ENCODE measurements at regions not wholly inside any gene's neighbourhood (a gene's known extent, or its start where the extent isn't known, plus 50 kb on each side); places are given as distances from the start of the nearest gene placed in this dataset.
"Not testable (repeated sequence)": the region's sequence is repeated elsewhere in the genome, so short reads cannot be mapped to it uniquely, and the experiment has no call there.

DNA sequence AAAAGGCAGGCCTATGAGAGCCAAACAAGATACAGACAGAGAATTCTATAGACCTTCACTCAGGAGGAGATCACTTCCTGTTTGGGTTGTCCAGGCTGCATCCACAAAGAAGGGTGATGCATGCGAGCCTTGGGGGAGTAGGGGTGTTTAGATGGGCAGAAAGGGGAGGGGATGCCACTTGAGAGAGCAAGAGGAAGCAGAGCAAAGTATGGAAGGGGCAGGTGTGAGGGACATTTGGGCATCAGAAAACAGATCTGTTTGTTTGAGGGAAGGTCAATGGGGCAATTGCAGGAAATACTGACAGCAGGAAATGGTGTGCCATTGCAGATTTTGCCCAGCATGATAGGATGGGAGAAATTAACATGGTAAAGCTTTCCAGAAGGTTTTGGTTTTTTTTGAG is 146.4 kb upstream of the FOXN3 start:
- no peak for DNase-seq

DNA sequence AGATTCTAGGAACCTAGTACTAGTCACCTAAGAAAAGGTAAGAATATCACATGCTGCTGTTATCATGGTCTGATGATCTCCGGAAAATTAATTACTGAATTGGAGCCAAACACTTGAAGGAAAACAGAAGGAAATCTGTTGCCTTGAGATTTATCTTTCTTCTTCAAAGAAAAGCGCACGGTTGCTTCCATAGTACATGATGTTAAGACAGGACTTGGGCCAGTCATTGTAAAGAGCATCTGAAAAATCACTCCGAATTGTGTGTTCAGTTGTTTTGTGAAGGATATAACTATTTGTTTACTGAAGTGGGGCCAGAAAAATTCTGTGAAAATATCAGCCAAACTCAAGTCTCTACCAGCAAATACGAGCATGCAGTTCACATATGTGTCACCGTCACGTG is 134.9 kb upstream of the FOXN3 start:
- DNase-seq = no peak

GRCh38 chr14:89551432-89551831 is 134.4 kb upstream of the FOXN3 start:
- no peak for DNase-seq

DNA sequence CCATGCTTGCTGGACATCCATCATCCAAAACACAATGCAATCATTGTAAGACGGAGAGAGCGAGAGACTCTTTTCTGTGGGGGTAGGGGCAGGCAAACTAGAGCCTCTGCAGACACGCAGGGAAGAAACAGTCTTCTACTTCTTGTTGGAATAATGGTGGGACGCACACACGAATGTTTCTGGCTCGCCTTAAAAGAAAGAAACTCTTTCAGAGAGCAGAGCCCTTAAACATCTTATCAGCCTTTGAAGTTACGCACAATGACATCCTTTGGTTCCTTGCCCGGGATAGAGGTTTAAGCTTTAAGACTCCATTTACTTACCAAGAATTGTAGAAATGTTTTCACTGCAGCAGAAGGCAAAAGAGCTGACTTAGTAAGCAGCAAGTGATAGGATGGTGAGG is 133.8 kb upstream of the FOXN3 start:
- no peak for DNase-seq

DNA sequence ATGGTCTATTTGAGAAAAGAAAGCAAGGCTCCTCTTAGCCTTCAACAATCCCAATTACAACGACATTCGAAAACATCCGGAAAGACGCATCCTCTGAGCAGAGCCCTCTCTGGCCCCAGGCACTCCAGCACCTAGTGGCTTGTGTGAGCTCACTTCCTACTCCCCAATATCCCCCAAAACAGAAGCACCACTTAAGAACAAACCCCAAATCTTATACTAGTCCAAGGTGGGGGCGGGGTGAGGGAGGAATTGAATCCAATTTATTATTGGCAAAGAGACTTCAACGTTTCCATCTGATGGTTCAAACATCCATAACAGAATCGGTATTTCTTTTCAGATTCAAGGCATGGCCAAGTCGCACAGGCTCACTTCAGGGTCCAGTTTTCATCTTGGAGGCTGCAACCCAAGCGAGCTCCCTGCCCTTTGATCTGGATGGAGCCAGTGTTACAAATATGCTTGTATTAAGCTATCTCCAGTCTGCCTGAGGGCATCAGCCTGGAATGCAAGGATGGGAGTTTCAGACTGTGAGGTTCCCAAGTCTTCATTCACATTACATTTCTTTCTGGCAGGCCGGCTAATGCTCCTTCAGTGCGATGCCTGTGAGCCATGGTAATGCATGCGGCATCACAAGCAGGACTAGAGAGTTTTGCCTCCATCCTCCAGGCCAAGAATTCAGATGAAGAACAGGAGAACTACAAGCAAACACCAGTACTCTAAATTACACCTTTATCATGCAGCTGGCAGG is 132.5 kb upstream of the FOXN3 start:
- DNase-seq = no peak

- not testable (repeated sequence) for DNase-seq
Observed at GRCh38 chr14:89547047-89547446, 130.0 kb upstream of the FOXN3 start.

DNA sequence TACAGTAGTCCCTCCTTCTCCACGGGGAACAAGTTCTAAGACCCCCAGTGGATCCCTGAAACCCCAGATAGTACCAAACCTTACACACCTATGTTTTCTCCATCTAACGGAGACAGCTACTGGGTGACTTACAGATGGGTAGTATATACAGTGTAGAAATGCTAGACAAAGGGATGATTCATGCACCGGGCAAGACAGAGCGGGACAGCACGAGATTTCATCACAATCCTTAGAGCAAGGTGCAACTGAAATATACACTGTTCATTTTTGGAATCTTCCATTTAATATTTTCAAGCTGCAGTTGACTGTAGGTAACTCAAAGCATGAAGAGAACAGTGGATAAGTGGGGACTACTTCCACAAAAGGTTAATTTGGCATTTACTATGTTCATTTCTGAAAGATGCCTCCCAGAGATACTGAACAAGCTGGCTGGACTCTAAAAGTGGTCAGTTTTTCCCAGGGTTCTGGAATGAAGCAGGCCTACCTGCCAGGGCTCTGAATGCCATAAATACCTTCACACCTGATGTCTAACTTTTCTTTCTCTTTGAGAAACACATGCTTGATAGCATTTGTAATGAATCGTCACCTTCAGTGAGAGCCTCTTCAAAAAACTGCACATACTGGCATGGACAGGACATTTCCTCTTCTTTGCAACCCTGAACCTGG is 127.7 kb upstream of the FOXN3 start:
- no peak for DNase-seq

DNA sequence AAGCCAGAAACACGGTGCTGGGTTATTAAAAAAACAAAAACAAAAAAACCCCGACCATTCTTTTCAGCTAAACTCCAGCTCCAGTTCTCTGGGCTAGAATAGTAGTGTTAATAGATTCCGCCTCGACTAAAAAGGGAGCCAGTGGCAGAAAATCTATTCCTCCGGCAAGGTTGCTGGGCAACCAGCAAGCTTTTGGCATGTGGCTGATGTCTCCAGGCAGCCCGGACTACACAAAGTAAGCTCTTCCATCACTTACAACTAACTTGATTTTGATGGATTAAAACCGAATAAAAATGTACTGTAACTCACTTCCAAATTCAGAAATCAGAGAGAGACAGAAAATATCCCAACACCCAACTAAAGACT is 126.4 kb upstream of the FOXN3 start:
- no peak for DNase-seq

- no peak for DNase-seq
Observed at GRCh38 chr14:89542786-89543424, 125.9 kb upstream of the FOXN3 start.

GRCh38 chr14:89540830-89541470 is 123.9 kb upstream of the FOXN3 start:
- no peak for DNase-seq

DNA sequence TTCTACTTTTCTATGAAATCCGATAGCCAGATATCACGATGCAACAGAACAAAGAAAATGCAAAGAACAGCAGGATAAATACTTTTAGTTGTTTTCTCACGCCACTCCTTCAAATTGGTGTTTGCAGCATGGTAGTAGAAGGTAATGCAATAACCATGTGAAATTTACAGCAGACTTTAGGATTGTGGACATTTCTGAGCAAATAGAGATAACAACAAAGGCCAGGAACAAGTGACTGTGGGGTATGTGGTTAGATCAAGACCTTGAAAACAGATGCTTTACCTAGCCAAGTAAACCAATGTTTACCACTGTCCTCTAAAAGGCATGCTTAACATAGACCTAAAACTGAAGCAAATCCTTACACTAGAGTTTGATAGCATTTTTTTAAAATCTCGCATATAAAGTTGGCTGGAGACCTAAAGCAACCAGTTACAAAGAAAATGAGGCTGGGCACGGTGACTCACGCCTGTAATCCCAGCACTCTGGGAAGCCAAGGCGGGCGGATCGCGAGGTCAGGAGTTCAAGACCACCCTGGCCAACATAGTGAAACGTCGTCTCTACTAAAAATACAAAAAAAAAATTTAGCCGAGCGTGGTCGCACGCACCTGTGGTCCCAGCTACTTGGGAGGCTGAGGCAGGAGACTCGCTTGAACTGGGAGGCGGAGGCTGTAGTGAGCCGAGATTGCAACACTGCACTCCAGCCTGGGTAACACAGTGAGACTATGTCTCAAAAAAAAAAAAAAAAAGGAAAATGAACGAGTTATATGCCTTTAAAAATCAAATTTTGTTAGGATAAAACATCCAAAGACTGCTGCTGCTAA is 123.2 kb upstream of the FOXN3 start:
- no peak for DNase-seq

- DNase-seq = no peak
Observed at GRCh38 chr14:89537911-89538310, 120.9 kb upstream of the FOXN3 start.

- DNase-seq = no peak
Observed at GRCh38 chr14:89534902-89535685, 118.1 kb upstream of the FOXN3 start.

- DNase-seq = no peak
Observed at GRCh38 chr14:89533766-89534165, 116.7 kb upstream of the FOXN3 start.

- DNase-seq = no peak
Observed at GRCh38 chr14:89533136-89533535, 116.1 kb upstream of the FOXN3 start.

GRCh38 chr14:89531661-89532335 is 114.8 kb upstream of the FOXN3 start:
- no peak for DNase-seq

DNA sequence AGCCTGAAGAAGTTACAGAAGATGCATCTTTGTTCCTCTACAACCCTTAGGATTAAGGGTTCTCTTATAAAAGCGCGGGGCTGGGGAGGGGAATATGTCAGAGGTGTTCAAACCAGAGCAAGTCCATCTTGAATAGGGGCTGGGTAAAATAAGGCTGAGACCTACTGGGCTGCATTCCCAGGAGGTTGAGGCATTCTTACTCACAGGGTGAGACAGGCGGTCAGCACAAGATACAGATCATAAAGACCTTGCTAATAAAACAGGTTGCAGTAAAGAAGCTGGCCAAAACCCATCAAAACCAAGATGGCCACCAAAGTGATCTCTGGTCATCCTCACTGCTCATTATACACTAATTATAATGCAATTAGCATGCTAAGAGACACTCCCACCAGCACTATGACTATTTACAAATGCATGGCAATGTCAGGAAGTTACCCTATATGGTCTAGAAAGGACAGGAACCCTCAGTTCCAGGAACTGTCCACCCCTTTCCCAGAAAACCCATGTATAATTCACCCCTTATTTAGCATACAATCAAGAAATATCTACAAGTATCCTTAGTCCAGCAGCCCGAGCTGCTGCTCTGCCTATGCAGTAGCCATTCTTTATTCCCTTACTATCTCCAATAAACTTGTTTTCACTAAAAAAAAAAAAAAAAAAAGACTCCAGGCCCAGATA is 108.1 kb upstream of the FOXN3 start:
- no peak for DNase-seq

DNA sequence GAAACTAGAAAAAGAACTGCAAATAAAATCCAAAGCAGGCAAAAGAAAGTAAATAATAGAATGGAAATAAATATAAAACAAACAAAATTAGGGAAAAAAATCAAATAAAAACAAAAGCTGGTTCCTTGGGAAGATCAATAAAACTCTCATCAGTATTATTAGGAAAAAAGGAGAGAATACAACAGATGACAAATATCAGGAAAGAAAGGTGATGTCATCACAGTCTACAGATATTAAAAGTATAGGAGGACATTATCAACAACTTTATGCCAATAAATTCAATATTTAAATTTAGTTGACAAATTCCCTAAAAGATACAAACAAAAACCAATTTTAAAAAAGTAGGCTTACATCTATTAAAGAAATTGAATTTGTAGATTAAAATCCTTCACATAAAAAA is 107.4 kb upstream of the FOXN3 start:
- no peak for DNase-seq

- DNase-seq = no peak
Observed at GRCh38 chr14:89521988-89522387, 105.0 kb upstream of the FOXN3 start.

DNA sequence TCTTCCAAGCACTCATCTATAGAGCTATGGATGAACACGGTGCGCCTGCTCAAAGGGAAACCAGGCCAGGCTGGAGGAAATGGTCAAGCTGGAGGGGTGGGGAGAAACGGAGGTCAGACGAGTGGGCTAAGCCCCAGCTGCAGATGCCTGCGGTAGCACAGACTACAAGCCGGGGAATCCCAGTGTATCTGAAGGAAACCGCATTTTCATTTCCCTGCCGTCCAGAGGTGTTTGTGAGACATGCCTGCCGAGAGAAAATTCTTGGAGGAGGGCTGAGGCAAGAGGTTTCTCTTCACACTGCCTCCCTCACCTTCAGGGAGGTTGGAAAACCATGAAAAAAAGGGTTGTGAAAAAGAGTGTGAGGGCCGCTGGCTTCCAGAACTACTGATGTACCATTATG is 102.0 kb upstream of the FOXN3 start:
- DNase-seq = no peak

- no peak for DNase-seq
Observed at GRCh38 chr14:89516173-89516572, 99.1 kb upstream of the FOXN3 start.
